A673 (cell line): ENCODE measurements at regions not wholly inside any gene's neighbourhood (a gene's known extent, or its start where the extent isn't known, plus 50 kb on each side); places are given as distances from the start of the nearest gene placed in this dataset.
A peak's percentile ranks its signal among the peaks of the same experiment; 100 is the strongest.

Source experiments
- BruUV-seq: library from RNA; stranded (reverse); fragments of 400-500 nt; replicated peaks from 2 replicates; lab custom pipeline; 2021; lab: Mats Ljungman, UMichigan
- CTCF ChIA-PET: fragments of 300-600 bp; sonication (Branson Sonifier 250); formaldehyde crosslinking; loops from one replicate; lab custom pipeline; 2022; ENCODE audit warnings: antibody characterized with exemption; lab: Charles Lee
- POLR2A ChIA-PET: fragments of 300-600 bp; sonication (Branson Sonifier 250); formaldehyde crosslinking; loops from one replicate; lab custom pipeline; 2022; ENCODE audit warnings: antibody characterized with exemption; ENCODE audit not compliant: low non-redundant PET; lab: Charles Lee
- DNase-seq: peaks from one replicate; pipeline ENCODE4 v3.0.0-alpha.2; 2015; ENCODE audit warnings: low spot score
- H3K27ac ChIP-seq: fragments of 200-600 bp; sonication (generic); 2 replicates; pipeline ENCODE4 v1.5.1; 2016; ENCODE audit warnings: mixed run types, low read depth, mild to moderate bottlenecking, mixed read lengths, antibody characterized with exemption, low read length; ENCODE audit not compliant: poor library complexity, severe bottlenecking
- H3K27me3 ChIP-seq: fragments of 200-600 bp; sonication (generic); replicated peaks from 2 replicates; pipeline ENCODE4 v1.6.1; 2017; ENCODE audit warnings: mixed run types, low read depth, mild to moderate bottlenecking, mixed read lengths, antibody characterized with exemption, low read length; ENCODE audit not compliant: insufficient read depth, poor library complexity
- H3K36me3 ChIP-seq: fragments of 200-600 bp; sonication (generic); 2 replicates; pipeline ENCODE4 v1.6.1; 2016; ENCODE audit warnings: mixed run types, mild to moderate bottlenecking, mixed read lengths, antibody characterized with exemption, low read length; ENCODE audit not compliant: insufficient read depth, poor library complexity, severe bottlenecking
- H3K4me1 ChIP-seq: fragments of 200-600 bp; sonication (generic); 2 replicates; pipeline ENCODE4 v1.6.1; 2017; ENCODE audit warnings: mixed run types, mild to moderate bottlenecking, mixed read lengths, antibody characterized with exemption, low read length; ENCODE audit not compliant: insufficient read depth, poor library complexity, severe bottlenecking
- H3K4me3 ChIP-seq: fragments of 200-600 bp; sonication (generic); 2 replicates; pipeline ENCODE4 v1.5.1; 2016; ENCODE audit warnings: low read depth, mixed run types, mild to moderate bottlenecking, mixed read lengths, low read length; ENCODE audit not compliant: poor library complexity, severe bottlenecking
- H3K9me3 ChIP-seq: fragments of 200-600 bp; sonication (generic); 2 replicates; pipeline ENCODE4 v1.6.1; 2016; ENCODE audit warnings: mixed run types, low read depth, mild to moderate bottlenecking, mixed read lengths, antibody characterized with exemption, low read length; ENCODE audit not compliant: poor library complexity, severe bottlenecking
- EZH2 ChIP-seq: fragments of 200-600 bp; sonication (generic); IDR thresholded peaks from 2 replicates; pipeline ENCODE4 v1.6.1; 2017; ENCODE audit warnings: borderline replicate concordance, low read depth, mild to moderate bottlenecking, mixed read lengths, antibody characterized with exemption, low read length; ENCODE audit not compliant: poor library complexity, severe bottlenecking
- intact Hi-C: fragments of 100-400 bp; cut with micrococcal nuclease; formaldehyde crosslinking; loops from one replicate; pipeline ENCODE4 v1.10.0; 2022; ENCODE audit not compliant: unreplicated experiment
- TF ChIP-seq, protein P1 (sequence below): fragments of 300-800, 200-600 bp; sonication (generic); conservative IDR thresholded peaks from 2 replicates; pipeline ENCODE4 v1.5.1; 2017; ENCODE audit warnings: low read depth, mild to moderate bottlenecking, antibody characterized with exemption, low read length, moderate library complexity, mixed read lengths

GRCh38 chr4:164575861-164576260 is 178.1 kb upstream of the SMIM31 start:
- peaks cover 23% of the 10 kb centered on the region for H3K4me1 ChIP-seq
- H3K4me3 ChIP-seq: no peak overlapping the region
- POLR2A ChIA-PET: no interaction called here
- CTCF ChIA-PET: no interaction called here
- BruUV-seq: no TSS peak
- DNase-seq: peak; percentile 84
- no peaks in the 10 kb centered on the region for H3K36me3 ChIP-seq
- no peaks in the 10 kb centered on the region for H3K27me3 ChIP-seq
- peaks cover 5% of the 10 kb centered on the region for H3K9me3 ChIP-seq
- H3K27ac ChIP-seq: peak overlapping the region; percentile 4
- TF ChIP-seq, protein P1, sequence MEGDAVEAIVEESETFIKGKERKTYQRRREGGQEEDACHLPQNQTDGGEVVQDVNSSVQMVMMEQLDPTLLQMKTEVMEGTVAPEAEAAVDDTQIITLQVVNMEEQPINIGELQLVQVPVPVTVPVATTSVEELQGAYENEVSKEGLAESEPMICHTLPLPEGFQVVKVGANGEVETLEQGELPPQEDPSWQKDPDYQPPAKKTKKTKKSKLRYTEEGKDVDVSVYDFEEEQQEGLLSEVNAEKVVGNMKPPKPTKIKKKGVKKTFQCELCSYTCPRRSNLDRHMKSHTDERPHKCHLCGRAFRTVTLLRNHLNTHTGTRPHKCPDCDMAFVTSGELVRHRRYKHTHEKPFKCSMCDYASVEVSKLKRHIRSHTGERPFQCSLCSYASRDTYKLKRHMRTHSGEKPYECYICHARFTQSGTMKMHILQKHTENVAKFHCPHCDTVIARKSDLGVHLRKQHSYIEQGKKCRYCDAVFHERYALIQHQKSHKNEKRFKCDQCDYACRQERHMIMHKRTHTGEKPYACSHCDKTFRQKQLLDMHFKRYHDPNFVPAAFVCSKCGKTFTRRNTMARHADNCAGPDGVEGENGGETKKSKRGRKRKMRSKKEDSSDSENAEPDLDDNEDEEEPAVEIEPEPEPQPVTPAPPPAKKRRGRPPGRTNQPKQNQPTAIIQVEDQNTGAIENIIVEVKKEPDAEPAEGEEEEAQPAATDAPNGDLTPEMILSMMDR: no peak
- TF ChIP-seq EZH2: no peak
- intact Hi-C loops: no loop called here

DNA sequence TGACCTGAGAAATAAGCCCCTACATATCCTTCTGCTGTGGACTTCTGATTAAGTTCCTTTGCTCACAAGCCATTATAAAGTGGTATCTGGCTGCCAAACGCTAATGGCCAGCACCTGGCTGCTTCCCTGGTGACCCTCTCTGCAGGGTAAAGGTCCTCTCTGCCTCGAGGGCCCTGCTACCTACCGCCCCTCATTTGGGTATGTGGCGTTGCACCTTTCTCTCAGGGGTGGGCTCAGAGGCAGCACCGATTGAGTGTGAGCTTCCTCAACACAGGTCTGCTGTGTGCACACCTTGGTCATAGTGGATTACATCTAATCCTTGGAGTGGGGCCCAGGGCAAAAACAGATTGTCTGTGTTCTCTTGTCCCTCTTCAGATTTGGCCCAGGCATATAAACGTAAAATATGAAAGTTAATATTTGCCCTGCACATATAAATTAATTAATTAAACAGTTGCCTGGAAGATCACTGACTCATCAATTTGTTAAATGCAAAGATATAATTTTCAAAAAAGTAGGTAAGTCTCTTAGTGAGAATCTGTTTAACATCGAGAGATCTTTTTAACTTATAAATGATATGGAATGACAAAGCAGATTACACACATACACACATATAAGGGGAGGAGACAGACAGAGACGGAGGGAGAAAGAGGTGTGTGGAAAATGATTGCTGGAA is 174.5 kb upstream of the SMIM31 start:
- no peak for TF ChIP-seq EZH2
- TF ChIP-seq, protein P1: no peak
- Histone ChIP-seq H3K27me3 (no peaks in the 10 kb centered on the region), H3K4me1 (peaks cover 9% of the 10 kb centered on the region), H3K9me3 (peaks cover 3% of the 10 kb centered on the region), H3K27ac (no peak overlapping the region), H3K4me3 (no peak overlapping the region), H3K36me3 (no peaks in the 10 kb centered on the region)
- POLR2A ChIA-PET: no interaction called here
- no TSS peak for BruUV-seq
- CTCF ChIA-PET: no interaction called here
- intact Hi-C loops: no loop called here
- no peak for DNase-seq

DNA sequence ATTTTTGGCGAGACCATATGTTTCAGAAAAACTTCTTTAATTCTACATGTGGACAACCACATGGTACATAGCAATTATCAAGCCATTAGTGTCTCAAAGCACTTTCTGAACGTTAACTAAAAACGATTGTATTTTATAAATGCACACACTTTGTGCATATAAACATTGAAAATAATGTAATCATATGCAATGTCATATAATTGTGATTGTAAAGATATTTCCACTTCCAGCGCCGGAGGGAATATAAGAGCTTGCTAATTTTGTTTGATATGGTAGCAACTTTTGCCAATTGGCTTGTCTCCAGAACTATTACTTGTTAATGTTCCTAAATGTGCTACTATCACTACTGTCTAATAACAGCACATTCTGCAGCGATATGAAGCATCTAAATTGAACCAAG is 162.3 kb upstream of the SMIM31 start:
- Histone ChIP-seq H3K27me3 (no peaks in the 10 kb centered on the region), H3K27ac (no peak overlapping the region), H3K4me3 (no peak overlapping the region), H3K9me3 (no peaks in the 10 kb centered on the region), H3K4me1 (no peaks in the 10 kb centered on the region), H3K36me3 (no peaks in the 10 kb centered on the region)
- ChIA-PET POLR2A (no interaction called here), CTCF (no interaction called here)
- TF ChIP-seq, protein P1: no peak
- no peak for TF ChIP-seq EZH2
- intact Hi-C loops: no loop called here
- no peak for DNase-seq
- no TSS peak for BruUV-seq
